Subcutaneous abdominal adipose tissue (tissue), 5 donors: ENCODE measurements at regions not wholly inside any gene's neighbourhood (a gene's known extent, or its start where the extent isn't known, plus 50 kb on each side); places are given as distances from the start of the nearest gene placed in this dataset.

ENCODE experiments used
- H3K27ac ChIP-seq: one replicate; pipeline ENCODE4 v1.7.0; 2013; ENCODE audit warnings: low read depth, mild to moderate bottlenecking, inconsistent platforms, low read length, moderate library complexity
- H3K27me3 ChIP-seq, 5 donors: one replicate each; pipeline ENCODE4 v1.7.0; 2013; ENCODE audit warnings: low read length in 5 of 5, inconsistent platforms in 1 of 5; ENCODE audit not compliant: control insufficient read depth in 5 of 5, insufficient read depth in 4 of 5
- H3K36me3 ChIP-seq, 5 donors: one replicate each; pipeline ENCODE4 v1.7.0; 2013; ENCODE audit warnings: low read length in 5 of 5; ENCODE audit not compliant: control insufficient read depth in 5 of 5, insufficient read depth in 5 of 5
- H3K4me1 ChIP-seq, 5 donors: one replicate each; pipeline ENCODE4 v1.7.0; 2013; ENCODE audit warnings: low read length in 5 of 5, mild to moderate bottlenecking in 3 of 5, moderate library complexity in 1 of 5; ENCODE audit not compliant: control insufficient read depth in 5 of 5, insufficient read depth in 5 of 5
- H3K4me3 ChIP-seq, 5 donors: one replicate each; pipeline ENCODE4 v1.7.0; 2013; ENCODE audit warnings: low read length in 5 of 5, low read depth in 1 of 5
- H3K9ac ChIP-seq, 5 donors: one replicate each; pipeline ENCODE4 v1.7.0; 2013; ENCODE audit warnings: low read length in 5 of 5, mild to moderate bottlenecking in 4 of 5, moderate library complexity in 3 of 5
- H3K9me3 ChIP-seq, 5 donors: one replicate each; pipeline ENCODE4 v1.7.0; 2013; ENCODE audit warnings: low read length in 5 of 5; ENCODE audit not compliant: control insufficient read depth in 5 of 5
- donor health status: healthy.
- donor health status: healthy.
- donor health status: healthy.
- donor health status: healthy.
- donor health status: healthy.

GRCh38 chr6:142700671-142701312 lies 244.2 kb downstream of the HIVEP2 start:
- no peak overlapping the region for H3K27ac ChIP-seq
- no peak overlapping the region for H3K9ac ChIP-seq

More at GRCh38 chr6:142700671-142701312, 244.2 kb downstream of the HIVEP2 start:
- Histone ChIP-seq H3K36me3 (no peaks in the 10 kb centered on the region), H3K4me3 (no peak overlapping the region), H3K4me1 (peaks cover 0 to 13% (median 3%) of the 10 kb centered on the region in 5 donors), H3K9me3 (no peaks in the 10 kb centered on the region), H3K27me3 (no peaks in the 10 kb centered on the region)
